ENCODE measurements at regions not wholly inside any gene's neighbourhood (a gene's known extent, or its start where the extent isn't known, plus 50 kb on each side); places are given as distances from the start of the nearest gene placed in this dataset.
A peak's percentile ranks its signal among the peaks of the same experiment; 100 is the strongest.

DNA sequence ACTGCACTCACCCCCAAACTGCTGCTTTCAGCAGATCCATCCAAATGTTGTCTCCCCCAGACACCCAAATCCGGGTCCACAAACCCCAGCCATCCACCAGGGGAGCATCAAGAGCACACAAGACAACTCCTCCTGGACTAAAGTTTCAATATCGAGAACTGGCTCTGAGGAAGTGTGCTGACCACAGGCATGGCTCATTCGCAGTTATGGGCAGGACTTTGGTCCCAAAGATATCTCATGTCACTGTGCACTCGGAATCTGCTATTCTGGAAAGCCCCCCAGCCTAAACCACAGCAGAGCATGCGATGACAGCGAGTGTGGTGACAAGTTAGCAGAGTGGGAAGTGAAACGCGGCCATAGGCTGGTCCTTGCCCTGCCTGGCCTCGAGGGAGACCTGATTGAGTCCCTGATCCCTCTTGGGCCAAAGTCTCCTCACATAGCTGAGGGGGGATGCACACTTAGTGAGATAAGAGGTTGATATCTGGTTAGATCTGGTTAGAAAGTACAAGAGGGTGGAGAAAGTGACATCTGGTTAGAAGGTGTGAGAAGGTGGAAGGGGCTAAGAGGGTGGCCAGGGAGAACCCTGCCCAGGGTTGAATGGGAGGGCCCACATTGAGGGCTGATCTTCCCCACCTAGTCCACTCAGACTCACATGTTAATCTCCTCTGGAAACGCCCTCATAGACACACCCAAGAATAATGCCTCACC lies 149.7 kb downstream of the MRPL14 start:
- no peak for DNase-seq

GRCh38 chr6:43976706-43977403 lies 150.4 kb downstream of the MRPL14 start:
- intact Hi-C loops (cut with DNase I, micrococcal nuclease), result no loop called here
- ATAC-seq (no peak), DNase-seq (no peak)

More for the DNA sequence above, 149.7 kb downstream of the MRPL14 start:
- intact Hi-C loops (cut with DNase I, micrococcal nuclease), result no loop called here
- ATAC-seq, result peak; percentile 8

GRCh38 chr6:43974643-43975230 lies 152.5 kb downstream of the MRPL14 start:
- intact Hi-C loops (cut with DNase I, micrococcal nuclease), result no loop called here
- no peak for ATAC-seq
- DNase-seq, result no peak

DNA sequence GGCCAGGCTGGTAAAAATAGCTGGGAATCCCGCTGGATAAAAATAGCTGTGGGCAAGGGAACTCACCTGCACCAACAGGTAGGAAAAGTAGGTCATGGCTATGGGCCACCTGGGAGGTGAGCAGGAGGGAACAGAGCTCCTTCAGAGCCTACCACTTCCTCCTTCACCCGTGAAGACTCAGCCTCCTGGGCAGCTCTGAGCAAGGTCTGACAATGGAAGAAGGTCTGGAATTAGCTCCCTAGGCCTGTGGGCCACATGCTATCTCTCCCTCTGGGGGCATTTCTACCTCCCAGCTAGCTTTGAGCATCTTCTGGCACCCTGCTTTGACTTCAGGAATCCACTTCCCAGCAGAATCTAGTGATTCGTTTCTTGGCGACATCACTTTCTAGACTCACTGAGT lies 153.9 kb downstream of the MRPL14 start:
- peak; percentile 24 for ATAC-seq
- intact Hi-C loops (cut with DNase I, micrococcal nuclease), result no loop called here

GRCh38 chr6:43972913-43973300 lies 154.3 kb downstream of the MRPL14 start:
- intact Hi-C loops (cut with DNase I, micrococcal nuclease), result no loop called here

More for the DNA sequence above, 153.9 kb downstream of the MRPL14 start:
- DNase-seq, result no peak

DNA sequence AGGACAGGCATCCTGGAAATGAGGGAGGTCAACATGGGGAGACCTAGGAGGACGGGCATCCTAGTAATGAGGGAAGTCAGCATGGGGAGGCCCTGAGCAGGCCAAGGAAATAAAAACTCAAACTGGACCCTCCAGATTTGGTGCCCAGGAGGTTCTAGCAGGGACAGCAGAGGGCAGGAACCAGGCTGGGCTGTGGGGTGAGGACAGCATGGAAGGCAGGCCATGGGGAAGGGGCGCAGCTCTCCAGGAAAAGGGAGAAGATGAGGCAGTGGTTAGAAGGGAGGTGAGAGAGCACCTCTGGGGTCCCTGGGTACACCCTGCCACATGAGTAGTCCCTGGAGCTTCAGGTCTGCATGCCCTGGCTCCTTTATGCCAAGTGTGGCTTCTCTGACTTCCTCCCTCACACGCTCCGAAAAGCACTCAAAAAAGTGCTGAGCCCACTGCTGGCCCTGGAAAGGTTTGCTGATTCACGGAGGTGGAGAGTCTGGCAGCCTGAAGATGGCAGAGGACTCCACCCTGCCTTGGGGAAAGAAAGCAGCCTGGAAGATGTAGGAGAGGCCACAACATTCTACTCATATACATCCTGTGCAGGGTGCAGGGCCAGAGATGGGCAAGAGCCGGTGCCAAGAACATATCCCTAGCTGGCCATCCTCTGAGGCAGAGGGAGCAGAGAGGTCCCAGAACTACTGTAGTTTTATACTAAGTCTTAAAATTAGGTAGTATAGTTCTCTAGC lies 154.9 kb downstream of the MRPL14 start:
- intact Hi-C loops (cut with DNase I, micrococcal nuclease), result no loop called here
- no peak for DNase-seq
- no peak for ATAC-seq

More at GRCh38 chr6:43972913-43973300, 154.3 kb downstream of the MRPL14 start:
- peak; percentile 54 to 79 for DNase-seq
- ATAC-seq, result peak; percentile 42

GRCh38 chr6:43971776-43972126 lies 155.5 kb downstream of the MRPL14 start:
- no peak for DNase-seq
- intact Hi-C loops (cut with DNase I, micrococcal nuclease), result no loop called here
- ATAC-seq, result no peak

DNA sequence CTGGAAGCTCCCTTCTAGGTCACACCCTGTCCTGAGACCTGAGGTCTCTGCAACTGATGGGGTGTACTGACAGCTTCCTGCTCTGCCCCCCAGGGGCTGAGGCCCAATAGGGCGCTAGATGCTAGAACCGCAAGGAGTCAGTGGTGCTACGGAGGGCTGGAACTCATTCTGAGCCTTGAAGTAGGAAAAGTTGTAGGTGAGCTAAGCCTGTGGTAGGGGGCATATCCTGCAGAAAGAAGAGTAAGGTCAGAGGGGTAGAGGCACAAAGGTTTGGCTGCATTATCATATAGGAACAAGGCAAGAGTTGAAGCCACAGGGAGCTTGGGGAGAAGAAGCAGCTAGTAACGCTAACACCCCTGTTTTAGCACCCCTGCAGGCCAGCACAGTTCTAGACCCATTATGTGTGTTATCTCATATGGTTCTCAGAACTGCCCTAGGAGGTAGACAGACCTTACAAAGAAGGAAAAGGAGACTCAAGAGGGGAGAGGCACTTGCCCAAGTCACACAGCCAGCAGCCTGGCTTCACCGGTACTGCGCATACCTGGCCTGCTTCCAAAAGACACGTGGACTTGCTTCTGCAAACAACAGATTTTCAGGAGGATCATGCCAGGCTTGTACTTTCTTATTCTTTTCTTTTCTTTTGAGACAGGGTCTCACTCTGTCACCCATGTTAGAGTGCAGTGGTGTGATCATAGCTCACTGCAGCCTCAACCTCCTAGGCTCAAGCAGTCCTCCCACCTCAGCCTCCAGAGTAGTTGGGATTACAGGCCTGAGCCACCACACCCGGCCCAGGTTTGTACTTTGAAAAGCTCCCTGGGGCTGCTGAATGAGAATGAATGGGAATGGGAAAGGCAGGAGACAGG lies 156.1 kb downstream of the MRPL14 start:
- peak in 1 of 2 donors; percentile 82 for DNase-seq
- no peak for ATAC-seq
- intact Hi-C loops (cut with DNase I, micrococcal nuclease), result no loop called here

- DNase-seq, result no peak
- intact Hi-C loops (cut with DNase I, micrococcal nuclease), result no loop called here
- ATAC-seq, result no peak
Measured at GRCh38 chr6:43970068-43970912, 157.0 kb downstream of the MRPL14 start.

GRCh38 chr6:43969158-43969981 lies 157.9 kb downstream of the MRPL14 start:
- intact Hi-C loops (cut with DNase I, micrococcal nuclease), result no loop called here
- no peak for DNase-seq

GRCh38 chr6:43968110-43968965 lies 158.9 kb downstream of the MRPL14 start:
- DNase-seq (no peak), ATAC-seq (no peak)
- intact Hi-C loops (cut with DNase I, micrococcal nuclease), result no loop called here

More at GRCh38 chr6:43969158-43969981, 157.9 kb downstream of the MRPL14 start:
- no peak for ATAC-seq

DNA sequence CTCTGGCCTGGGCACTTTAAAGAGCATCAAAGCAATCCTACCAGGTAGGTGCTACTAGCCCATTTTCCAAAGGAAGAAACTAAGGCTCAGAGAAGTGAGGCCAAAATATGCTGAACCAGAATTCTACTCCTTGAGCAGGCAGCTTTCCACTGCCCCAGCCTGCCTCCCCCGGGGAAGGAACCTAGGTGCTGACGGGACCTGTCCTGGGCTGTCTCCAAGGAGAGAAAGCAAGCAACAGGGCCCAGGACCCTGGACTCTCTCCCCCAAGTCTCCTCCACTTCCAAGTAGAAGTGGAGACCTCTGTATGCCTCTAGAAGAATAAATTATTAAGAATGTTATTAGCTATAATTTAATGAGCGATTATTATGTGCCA lies 159.5 kb downstream of the MRPL14 start:
- intact Hi-C loops (cut with DNase I, micrococcal nuclease), result no loop called here
- ATAC-seq, result no peak
- no peak for DNase-seq

DNA sequence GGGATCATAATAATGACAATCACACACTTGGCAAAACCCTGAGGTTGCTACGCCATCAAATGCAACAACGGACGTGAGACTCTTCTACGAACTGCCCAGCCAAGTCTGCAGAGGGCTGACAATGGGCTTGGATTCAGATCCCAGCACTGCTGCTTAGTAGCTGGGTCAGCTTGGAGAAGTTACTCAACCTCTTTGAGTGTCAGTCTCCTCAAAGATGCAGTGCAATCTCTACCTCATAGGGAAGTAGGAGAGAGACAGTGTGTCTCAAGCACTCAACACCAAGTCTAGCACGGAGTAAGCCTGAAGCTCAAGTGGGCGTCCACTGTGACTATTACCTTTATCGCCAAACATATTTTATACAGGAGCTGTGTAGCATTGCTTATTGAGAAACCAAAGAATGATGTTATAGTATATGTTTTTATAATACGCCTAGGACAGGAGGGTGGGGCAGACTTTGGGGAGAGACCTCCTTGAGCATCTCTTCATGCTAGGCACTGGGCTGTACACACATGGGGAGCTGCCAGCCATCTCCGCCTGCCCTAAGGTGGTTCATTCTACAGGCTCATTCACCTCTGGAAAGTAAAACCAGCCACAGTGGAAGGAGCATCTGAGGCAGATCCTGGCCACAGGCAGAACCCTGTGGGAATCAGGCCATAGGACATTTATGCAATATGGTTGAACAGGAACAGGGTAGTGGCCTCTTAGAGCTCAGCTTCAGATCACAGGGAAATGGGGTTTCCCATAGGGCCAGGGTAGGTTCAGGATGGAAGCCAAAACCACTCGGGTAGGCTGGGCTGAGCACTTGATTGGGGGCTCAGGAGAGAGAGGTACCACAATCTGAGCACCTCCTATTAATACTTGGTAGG lies 160.2 kb downstream of the MRPL14 start:
- no peak for ATAC-seq
- no peak for DNase-seq
- intact Hi-C loops (cut with DNase I, micrococcal nuclease), result no loop called here

GRCh38 chr6:43966374-43966658 lies 160.9 kb downstream of the MRPL14 start:
- intact Hi-C loops (cut with DNase I, micrococcal nuclease), result no loop called here
- ATAC-seq (no peak), DNase-seq (no peak)

DNA sequence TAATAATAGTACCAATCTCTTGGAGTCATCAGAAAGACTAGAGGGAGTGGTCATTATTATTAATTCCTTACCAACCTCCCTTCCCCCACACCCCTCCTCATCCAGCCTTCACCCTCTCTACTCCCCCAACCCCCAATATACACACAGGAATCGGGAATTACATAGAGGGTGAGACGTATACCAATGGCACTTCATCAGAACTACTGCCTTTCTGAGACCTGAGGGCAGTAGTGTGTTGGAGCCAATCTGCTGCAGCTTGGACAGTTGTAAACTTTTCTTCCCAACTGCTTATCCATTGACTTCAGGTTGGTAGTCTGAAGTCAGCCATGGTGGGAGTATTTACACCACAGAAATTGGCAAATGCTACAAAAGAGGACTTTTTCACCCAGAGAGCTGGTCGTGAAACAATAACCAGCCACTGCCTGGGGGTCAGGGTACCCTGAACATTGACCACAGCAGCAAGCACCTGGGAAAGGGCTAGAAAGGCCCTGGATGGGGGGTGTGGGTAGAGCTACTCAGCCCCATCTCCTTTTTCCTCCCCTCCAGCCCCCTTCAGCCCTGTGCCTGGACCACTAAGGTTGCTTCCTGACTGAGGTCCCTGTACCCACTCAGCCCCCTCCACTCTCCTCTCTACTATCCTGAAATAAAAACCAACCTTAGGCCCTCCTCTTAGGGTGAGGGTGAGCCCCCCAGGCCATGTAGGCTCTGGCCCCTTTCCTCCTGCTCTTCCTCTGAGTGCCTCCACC lies 161.5 kb downstream of the MRPL14 start:
- DNase-seq (no peak), ATAC-seq (no peak)
- intact Hi-C loops (cut with DNase I, micrococcal nuclease), result no loop called here

Data from left colon (tissue), 2 donors.